ENCODE measurements at regions not wholly inside any gene's neighbourhood (a gene's known extent, or its start where the extent isn't known, plus 50 kb on each side); places are given as distances from the start of the nearest gene placed in this dataset.

DNA sequence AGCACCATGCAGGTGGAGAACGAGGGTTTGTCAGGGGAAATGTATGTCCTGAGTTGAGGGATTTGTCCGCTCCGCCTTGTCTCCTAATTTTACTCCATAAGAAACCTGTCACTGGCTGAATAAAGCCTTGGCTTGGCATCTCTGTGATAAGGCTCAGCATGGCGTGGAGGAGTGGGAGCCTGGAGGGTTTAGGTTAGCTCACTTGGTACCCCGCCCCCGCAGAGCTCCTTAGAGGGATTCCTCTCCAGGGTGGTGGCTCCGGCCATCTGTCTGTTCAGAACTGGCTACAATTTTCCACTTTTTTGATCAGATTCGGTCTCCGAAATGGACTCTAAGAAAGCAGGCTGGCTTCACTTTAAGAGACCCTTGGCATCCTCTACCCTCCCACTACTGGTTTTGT, 192.2 kb upstream of the SYNDIG1 start:
- no peak for FAIRE-seq
- DNase-seq (ENCODE audit: insufficient read length, low spot score), result no peak

DNA sequence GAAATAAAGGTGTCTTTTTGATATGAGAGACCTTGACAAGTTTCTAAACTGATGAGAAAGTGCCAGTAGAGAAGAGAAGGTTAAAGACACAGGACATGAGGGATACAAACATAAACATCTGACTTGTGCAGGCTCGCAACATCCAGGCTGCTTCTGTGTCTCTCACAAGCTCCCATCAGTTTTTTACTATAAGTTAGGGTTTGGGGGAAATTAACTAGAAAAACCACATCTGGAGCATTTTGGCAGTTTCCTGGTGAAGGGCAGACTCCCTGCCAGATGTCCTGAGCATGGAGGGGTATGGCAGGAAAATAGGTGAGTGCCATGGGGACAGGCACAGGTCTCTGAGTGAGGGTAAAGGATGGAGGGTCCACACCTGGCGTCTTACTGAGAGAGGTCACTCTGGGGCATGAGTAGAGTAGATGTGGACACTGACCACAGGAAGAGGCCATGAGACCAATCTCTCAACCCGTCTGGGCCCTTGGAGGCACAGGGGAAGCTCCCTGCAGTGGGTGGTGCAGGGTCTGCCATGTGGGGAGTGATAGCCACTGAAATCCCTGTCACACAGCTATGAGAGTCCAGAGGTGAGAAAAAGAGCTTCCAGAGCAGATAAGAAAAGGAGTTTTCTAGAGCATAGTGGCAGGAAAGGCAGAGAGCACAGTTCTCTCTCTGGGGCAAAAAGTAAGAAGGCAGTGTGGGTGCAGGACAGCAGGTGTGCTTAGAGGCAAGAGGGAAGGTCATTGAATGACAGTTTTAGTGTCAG, 193.3 kb upstream of the SYNDIG1 start:
- no peak for FAIRE-seq
- no peak for DNase-seq (ENCODE audit: insufficient read length, low spot score)

- DNase-seq (ENCODE audit: insufficient read length, low spot score) (no peak), FAIRE-seq (no peak)
Measured at GRCh38 chr20:24273251-24273650, 196.2 kb upstream of the SYNDIG1 start.

DNA sequence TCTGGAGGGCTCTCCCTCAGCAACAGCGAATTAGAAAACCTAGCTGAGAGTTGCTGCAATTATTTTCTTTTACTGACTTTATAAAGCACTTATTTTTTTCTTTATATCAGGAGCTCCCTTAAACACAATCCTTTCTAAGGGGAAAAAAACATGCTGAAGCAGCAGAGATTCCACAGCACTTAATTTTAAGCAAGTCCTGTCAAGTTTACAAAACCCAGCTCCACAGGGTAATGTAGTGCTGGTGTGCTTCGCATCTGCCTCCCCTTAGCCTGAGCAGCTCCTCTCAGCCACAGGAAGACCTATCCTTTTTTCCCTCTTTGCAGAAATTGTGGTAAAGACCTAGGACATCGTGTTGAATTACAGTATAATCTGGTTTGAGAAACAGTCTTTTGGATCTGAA, 208.1 kb upstream of the SYNDIG1 start:
- DNase-seq (ENCODE audit: insufficient read length, low spot score), result no peak
- no peak for FAIRE-seq

- DNase-seq (ENCODE audit: insufficient read length, low spot score) (no peak), FAIRE-seq (no peak)
Measured at GRCh38 chr20:24257171-24257570, 212.3 kb upstream of the SYNDIG1 start.

- FAIRE-seq (no peak), DNase-seq (ENCODE audit: insufficient read length, low spot score) (no peak)
Measured at GRCh38 chr20:24256307-24256706, 213.1 kb upstream of the SYNDIG1 start.

DNA sequence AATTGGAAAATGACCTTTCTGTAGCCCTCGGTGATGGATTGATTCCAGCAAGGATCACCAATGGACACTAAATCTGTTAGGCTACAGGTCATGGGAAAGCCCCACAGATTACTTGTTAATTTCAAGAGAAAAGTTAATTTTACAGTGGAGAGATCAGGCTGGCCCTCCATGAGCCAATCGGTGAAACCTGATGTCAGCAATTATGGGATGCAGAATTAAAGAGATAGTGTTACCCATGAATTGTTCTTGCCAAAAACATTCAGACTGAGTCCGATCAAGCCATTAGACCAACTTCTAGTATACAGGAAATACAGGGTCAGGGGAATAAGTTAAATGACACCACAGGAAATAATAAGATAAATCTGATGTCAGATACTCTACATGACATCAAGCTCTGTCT, 214.9 kb upstream of the SYNDIG1 start:
- DNase-seq (ENCODE audit: insufficient read length, low spot score) (no peak), FAIRE-seq (no peak)

DNA sequence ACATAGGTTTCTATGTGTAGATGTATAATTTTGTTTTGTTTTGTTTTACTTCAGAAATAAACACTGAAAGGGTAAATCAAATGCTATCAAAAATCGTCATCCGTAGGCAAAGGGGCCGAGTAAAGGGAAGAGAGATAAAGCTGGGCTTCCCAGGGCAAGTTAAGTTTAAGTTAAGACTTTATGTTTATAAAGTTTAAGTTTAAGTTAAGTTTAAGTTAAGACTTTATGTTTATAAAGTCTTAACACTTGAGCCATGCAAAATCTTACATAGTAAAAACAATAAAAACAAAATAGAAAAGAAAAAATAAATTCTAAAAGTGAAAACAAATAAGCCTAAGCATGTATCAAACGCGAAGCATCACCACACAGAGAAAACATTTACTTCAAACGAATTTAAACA, 216.1 kb upstream of the SYNDIG1 start:
- no peak for DNase-seq (ENCODE audit: insufficient read length, low spot score)
- no peak for FAIRE-seq

- DNase-seq (ENCODE audit: insufficient read length, low spot score) (no peak), FAIRE-seq (no peak)
Measured at GRCh38 chr20:24245094-24245493, 224.3 kb upstream of the SYNDIG1 start.

- DNase-seq (ENCODE audit: insufficient read length, low spot score) (no peak), FAIRE-seq (no peak)
Measured at GRCh38 chr20:24242763-24243162, 226.7 kb upstream of the SYNDIG1 start.

DNA sequence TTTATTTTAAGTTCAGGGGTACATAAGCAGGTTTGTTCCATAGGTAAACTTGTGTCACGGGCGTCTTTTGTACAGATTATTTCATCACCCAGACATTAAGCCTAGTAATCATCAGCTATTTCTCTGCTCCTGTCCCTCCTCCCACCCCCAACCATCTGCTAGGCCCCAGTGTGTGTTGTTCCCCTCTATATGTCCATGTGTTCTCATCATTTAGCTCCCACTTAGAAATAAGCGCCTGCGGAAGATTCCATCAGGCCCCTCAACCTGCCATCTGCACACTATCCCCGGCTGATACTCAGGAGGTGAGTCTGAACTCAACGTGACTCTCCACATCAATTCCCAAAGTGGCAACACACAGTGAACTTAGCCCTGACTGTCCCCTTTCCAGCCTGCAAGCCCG, 228.0 kb upstream of the SYNDIG1 start:
- no peak for DNase-seq (ENCODE audit: insufficient read length, low spot score)

DNA sequence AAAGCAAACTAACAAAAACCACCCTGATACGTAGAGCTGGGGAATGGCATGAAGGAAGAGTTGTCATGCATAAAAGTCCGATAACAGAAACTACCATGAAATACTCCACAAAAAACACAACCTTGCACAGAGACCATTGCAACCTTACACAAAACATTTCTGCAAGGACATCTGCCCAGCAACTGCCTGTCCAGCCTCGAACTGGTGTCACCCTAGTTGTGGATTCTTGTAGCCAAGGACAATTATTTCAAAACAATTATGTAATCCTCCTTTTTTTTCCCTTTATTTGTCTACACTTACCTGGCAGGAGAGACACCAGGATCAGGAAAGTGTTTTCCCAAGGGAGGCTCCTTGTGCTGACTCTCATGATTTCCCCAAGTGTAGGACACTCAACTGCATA, 232.5 kb upstream of the SYNDIG1 start:
- no peak for FAIRE-seq
- DNase-seq (ENCODE audit: insufficient read length, low spot score), result no peak

More for the DNA sequence above, 228.0 kb upstream of the SYNDIG1 start:
- no peak for FAIRE-seq

- DNase-seq (ENCODE audit: insufficient read length, low spot score) (no peak), FAIRE-seq (no peak)
Measured at GRCh38 chr20:24236201-24236600, 233.2 kb upstream of the SYNDIG1 start.

DNA sequence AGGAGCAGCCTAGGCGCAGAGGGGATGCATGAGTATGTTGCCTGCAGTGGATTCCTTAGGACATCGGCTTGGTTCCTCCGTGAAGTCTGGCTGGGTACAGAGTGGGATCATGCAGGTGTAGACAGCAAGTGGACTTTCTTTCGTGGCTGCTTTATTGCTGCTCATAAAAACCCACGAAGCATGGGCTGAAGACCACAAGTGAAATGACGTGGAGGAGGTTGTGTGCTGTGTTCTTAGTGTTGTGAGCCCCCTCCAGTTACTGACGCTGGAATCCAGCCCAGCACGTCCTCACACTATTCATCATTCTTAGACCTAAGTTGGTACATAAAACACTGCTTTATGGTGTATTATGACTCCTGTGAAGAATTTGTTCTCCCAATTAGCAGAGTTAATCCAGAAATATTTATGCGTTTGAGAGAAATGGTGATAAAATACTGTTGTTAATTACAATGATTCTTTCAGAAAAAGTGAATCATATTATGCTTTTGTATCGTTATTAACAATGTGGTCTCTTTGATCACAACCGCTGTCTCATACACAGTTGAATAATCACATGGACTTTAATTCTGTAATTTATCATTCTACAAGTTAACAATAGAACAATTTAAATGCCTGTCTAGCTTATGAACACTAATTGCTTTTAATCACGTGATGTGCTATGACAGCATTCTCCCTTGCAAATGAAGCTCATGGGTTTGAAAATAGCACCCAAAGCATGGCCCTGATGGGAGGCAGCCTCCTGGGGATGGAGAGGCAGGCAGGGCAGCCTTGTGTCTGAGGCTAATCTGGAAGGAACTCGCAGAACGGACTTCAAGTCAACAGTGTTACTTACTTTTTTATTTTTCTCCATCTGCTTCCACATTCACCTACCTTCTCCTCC, 233.9 kb upstream of the SYNDIG1 start:
- no peak for FAIRE-seq
- DNase-seq (ENCODE audit: insufficient read length, low spot score), result no peak

DNA sequence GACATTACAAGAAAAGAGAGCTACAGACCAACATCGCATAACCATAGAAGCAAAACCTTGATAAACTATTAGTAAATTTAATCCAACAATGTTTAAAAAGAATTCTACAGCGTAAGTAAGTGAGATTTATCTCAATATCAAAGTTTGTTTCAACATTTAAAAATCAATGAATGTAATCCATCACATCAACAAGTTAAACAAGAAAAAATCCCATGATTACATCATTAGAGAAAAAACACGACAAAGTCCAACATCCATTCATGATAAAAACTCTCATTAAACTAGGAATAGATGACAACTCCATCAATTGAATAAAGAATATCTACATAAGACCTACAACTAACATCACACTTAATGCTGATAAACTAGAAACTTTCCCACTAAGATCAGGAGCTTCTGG, 239.0 kb upstream of the GGTLC1 start:
- FAIRE-seq (no peak), DNase-seq (ENCODE audit: insufficient read length, low spot score) (no peak)

GRCh38 chr20:24212494-24212893, 223.9 kb upstream of the GGTLC1 start:
- FAIRE-seq, result no peak
- DNase-seq (ENCODE audit: insufficient read length, low spot score), result no peak

- no peak for DNase-seq (ENCODE audit: insufficient read length, low spot score)
- no peak for FAIRE-seq
Measured at GRCh38 chr20:24211972-24212371, 223.4 kb upstream of the GGTLC1 start.

- no peak for DNase-seq (ENCODE audit: insufficient read length, low spot score)
- FAIRE-seq, result no peak
Measured at GRCh38 chr20:24210356-24210755, 221.8 kb upstream of the GGTLC1 start.

GRCh38 chr20:24208652-24209051, 220.1 kb upstream of the GGTLC1 start:
- no peak for DNase-seq (ENCODE audit: insufficient read length, low spot score)
- no peak for FAIRE-seq

- DNase-seq (ENCODE audit: insufficient read length, low spot score) (no peak), FAIRE-seq (no peak)
Measured at GRCh38 chr20:24207803-24208300, 219.3 kb upstream of the GGTLC1 start.

DNA sequence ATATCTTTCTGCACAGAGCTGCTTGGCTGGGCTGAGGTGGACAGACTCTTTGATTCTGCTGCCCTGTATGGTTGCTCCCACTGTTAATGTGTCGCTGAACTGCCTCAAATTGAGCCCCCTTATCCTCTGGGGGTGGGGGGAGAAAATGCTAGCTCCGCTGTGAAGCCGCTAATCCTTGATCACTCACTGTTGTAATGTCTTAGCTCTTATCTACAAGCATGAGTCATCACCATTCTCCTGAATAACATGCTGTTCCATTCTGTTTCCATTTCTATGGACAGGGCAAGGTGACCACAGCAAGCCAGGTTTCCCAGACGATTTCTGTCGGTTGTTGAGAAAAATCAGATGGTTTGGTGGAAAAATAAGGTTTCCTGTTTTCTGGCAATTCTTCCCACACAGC, 218.4 kb upstream of the GGTLC1 start:
- no peak for DNase-seq (ENCODE audit: insufficient read length, low spot score)
- no peak for FAIRE-seq

Data from GM19239 (cell line).